ENCODE measurements at regions not wholly inside any gene's neighbourhood (a gene's known extent, or its start where the extent isn't known, plus 50 kb on each side); places are given as distances from the start of the nearest gene placed in this dataset.

DNA sequence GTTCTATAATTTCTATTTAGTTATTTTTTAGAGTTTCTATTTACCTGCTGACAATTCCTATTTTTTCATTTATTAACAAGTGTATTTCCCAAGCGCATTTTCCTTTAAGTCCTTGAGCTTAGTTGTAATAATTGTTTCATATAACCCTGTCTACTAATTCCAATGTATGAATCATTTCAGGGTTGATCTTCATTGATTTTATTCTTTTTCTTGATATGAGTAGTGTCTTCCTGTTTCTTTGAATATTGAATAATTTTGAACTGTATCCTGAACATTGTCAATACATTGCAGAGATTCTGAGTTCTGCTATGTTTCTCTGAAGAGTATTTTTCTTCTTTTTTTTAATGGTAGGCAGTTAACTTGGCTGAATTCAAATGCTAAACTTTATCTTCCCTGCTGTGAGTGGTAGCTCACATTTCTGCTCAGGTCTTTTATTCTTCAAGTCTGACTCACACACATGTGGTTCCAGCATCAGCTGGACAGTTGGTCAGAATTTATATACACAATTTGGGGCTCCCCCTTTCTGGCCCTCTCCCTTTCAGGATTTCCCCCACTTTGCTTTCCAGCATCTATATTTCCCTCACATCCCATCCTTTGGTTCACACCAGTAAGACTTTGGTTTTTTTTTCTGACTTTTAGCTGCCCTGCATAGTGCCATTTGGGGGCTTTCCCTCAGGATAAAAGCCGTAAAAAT, 54.4 kb upstream of the WDR26 start:
- TF ChIP-seq, protein P1, sequence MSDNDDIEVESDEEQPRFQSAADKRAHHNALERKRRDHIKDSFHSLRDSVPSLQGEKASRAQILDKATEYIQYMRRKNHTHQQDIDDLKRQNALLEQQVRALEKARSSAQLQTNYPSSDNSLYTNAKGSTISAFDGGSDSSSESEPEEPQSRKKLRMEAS (IDR thresholded peaks at IDR 0.05), result no peak
- TF ChIP-seq EGR1 (IDR thresholded peaks at IDR 0.05; ENCODE audit: low read depth in 2 of 2) (no peak), JUND (IDR thresholded peaks at IDR 0.05) (no peak), TAF1 (conservative IDR thresholded peaks at IDR 0.05) (no peak), NR2F2 (IDR thresholded peaks at IDR 0.05) (no peak)
- TF ChIP-seq, protein P2, sequence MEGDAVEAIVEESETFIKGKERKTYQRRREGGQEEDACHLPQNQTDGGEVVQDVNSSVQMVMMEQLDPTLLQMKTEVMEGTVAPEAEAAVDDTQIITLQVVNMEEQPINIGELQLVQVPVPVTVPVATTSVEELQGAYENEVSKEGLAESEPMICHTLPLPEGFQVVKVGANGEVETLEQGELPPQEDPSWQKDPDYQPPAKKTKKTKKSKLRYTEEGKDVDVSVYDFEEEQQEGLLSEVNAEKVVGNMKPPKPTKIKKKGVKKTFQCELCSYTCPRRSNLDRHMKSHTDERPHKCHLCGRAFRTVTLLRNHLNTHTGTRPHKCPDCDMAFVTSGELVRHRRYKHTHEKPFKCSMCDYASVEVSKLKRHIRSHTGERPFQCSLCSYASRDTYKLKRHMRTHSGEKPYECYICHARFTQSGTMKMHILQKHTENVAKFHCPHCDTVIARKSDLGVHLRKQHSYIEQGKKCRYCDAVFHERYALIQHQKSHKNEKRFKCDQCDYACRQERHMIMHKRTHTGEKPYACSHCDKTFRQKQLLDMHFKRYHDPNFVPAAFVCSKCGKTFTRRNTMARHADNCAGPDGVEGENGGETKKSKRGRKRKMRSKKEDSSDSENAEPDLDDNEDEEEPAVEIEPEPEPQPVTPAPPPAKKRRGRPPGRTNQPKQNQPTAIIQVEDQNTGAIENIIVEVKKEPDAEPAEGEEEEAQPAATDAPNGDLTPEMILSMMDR (IDR thresholded peaks at IDR 0.05; ENCODE audit: low read depth, low read length, missing input control), result no peak
- TF ChIP-seq, protein P3, sequence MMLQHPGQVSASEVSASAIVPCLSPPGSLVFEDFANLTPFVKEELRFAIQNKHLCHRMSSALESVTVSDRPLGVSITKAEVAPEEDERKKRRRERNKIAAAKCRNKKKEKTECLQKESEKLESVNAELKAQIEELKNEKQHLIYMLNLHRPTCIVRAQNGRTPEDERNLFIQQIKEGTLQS (IDR thresholded peaks at IDR 0.05), result no peak
- TF ChIP-seq, protein P4, sequence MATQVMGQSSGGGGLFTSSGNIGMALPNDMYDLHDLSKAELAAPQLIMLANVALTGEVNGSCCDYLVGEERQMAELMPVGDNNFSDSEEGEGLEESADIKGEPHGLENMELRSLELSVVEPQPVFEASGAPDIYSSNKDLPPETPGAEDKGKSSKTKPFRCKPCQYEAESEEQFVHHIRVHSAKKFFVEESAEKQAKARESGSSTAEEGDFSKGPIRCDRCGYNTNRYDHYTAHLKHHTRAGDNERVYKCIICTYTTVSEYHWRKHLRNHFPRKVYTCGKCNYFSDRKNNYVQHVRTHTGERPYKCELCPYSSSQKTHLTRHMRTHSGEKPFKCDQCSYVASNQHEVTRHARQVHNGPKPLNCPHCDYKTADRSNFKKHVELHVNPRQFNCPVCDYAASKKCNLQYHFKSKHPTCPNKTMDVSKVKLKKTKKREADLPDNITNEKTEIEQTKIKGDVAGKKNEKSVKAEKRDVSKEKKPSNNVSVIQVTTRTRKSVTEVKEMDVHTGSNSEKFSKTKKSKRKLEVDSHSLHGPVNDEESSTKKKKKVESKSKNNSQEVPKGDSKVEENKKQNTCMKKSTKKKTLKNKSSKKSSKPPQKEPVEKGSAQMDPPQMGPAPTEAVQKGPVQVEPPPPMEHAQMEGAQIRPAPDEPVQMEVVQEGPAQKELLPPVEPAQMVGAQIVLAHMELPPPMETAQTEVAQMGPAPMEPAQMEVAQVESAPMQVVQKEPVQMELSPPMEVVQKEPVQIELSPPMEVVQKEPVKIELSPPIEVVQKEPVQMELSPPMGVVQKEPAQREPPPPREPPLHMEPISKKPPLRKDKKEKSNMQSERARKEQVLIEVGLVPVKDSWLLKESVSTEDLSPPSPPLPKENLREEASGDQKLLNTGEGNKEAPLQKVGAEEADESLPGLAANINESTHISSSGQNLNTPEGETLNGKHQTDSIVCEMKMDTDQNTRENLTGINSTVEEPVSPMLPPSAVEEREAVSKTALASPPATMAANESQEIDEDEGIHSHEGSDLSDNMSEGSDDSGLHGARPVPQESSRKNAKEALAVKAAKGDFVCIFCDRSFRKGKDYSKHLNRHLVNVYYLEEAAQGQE (IDR thresholded peaks at IDR 0.05), result no peak

Measured in liver (tissue), 3 donors.